ENCODE measurements at regions not wholly inside any gene's neighbourhood (a gene's known extent, or its start where the extent isn't known, plus 50 kb on each side); places are given as distances from the start of the nearest gene placed in this dataset.

GRCh38 chr5:103340132-103340531 is 81.6 kb downstream of the MACIR start:
- no peak for DNase-seq

DNA sequence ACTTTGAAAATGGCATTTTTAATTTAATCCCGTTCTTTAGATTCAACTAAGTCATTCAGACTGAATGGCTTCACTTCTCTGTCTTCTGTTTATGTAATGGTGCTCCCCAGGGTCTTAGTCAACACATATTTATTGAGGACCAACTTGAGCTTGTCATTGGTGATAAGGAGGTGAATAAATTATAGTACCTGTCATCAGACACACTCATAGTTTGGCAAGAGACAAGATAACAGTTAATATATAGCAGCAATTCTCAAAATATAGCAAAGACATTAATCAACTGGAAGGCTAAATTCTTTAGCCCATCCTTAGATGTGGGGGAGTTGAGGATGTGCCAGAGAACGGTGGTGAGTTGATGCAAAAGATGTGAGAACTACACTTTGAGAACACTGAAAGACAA is 78.4 kb downstream of the MACIR start:
- DNase-seq: no peak

- DNase-seq: no peak
These were observed 74.8 kb downstream of the MACIR start for GRCh38 chr5:103333376-103333775.

DNA sequence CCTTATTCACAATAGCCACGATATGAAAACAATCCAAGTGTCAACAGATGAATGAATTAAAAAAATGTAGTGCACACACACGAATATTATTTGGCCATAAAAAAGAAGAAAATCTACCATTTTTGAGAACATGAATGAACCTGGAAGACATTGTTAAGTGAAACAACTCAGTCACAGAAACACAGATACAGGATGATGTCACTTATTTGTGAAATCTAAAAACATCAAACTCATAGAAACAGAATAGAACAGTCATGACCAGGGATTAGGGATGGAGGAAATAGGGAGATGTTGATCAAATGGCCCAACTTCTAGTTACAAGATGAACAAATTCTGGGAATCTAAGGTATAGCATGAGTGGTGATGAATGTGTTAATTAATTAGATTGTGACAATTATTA is 72.3 kb downstream of the MACIR start:
- no peak for DNase-seq
